Cardiac fibroblast (primary cell): ENCODE measurements at regions not wholly inside any gene's neighbourhood (a gene's known extent, or its start where the extent isn't known, plus 50 kb on each side); places are given as distances from the start of the nearest gene placed in this dataset.

ENCODE experiments used
- DNase-seq, 2 donors: peaks; one replicate each; pipeline versions ENCODE4 v3.0.0 to v3.0.0-alpha.2; 2010; ENCODE audit warnings: low read depth in 2 of 2
- H3K4me3 ChIP-seq, 2 donors: replicated peaks in 1 of 2; 1 replicate in 1 of 2; 2 replicates in 1 of 2; pipeline ENCODE4 v1.5.1; 2011; ENCODE audit warnings: low read depth in 2 of 2, low read length in 2 of 2, mild to moderate bottlenecking in 2 of 2, moderate library complexity in 1 of 2
- TF ChIP-seq, protein P1 (sequence below): IDR thresholded peaks from one replicate; pipeline ENCODE4 v1.5.1; 2011; ENCODE audit warnings: low read depth, mild to moderate bottlenecking, low read length, inconsistent platforms

DNA sequence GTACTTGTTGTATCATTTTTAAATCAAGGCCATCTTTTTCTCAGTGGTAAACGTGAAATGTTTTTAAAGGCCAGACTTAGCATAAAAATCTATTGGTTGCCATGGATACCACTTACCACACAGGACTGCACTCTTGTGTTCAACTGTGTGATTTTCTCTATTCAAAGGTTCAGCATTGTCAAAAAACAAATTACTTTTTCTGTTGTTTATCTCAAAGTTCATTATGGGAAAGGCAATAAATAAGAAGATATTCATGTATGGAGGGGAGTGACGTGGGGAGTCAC is 231.0 kb upstream of the GATB start:
- no peak overlapping the region for H3K4me3 ChIP-seq
- TF ChIP-seq, protein P1, sequence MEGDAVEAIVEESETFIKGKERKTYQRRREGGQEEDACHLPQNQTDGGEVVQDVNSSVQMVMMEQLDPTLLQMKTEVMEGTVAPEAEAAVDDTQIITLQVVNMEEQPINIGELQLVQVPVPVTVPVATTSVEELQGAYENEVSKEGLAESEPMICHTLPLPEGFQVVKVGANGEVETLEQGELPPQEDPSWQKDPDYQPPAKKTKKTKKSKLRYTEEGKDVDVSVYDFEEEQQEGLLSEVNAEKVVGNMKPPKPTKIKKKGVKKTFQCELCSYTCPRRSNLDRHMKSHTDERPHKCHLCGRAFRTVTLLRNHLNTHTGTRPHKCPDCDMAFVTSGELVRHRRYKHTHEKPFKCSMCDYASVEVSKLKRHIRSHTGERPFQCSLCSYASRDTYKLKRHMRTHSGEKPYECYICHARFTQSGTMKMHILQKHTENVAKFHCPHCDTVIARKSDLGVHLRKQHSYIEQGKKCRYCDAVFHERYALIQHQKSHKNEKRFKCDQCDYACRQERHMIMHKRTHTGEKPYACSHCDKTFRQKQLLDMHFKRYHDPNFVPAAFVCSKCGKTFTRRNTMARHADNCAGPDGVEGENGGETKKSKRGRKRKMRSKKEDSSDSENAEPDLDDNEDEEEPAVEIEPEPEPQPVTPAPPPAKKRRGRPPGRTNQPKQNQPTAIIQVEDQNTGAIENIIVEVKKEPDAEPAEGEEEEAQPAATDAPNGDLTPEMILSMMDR, result no peak
- no peak for DNase-seq

DNA sequence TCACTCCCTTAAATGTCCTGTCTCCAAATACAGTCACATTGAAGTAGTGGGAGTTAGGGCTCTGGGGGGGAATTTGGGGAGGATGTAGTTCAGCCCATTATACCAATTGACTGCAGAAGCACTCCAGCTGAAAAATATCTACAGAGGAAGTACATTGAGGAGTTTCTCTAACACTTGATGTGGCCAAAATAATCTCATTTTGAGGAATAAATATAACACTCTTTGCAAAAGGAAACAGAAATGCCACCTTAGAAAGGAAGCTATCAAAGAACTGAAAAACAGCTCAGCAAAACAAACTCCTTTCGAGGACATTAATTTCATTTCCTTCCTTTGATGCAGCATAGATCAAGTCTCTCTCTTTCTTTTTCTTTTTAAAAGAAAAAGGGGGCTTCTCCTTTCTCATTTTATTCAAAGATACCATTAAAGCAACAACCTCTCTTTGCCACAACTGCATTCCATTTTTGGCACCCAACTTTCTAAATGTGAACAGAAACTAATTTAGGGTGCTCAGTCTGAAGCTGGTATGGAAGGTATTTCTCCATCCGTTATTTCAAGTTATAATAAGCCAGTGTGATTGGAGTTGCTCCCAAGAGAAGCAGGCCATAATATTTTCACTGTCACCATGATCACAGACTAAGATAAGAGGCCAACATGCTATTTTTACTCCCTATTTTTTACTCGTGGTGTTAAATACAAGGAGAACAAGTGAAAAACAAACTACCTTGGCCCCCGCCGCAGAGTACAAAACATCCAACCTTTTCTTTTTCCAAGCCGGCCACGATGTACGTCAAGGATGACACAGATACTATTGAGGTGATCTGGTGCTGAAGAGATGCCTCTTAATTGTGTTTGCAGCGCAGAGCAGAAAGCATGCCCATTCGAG is 230.4 kb upstream of the GATB start:
- no peak overlapping the region for H3K4me3 ChIP-seq
- TF ChIP-seq, protein P1, result no peak
- no peak for DNase-seq

DNA sequence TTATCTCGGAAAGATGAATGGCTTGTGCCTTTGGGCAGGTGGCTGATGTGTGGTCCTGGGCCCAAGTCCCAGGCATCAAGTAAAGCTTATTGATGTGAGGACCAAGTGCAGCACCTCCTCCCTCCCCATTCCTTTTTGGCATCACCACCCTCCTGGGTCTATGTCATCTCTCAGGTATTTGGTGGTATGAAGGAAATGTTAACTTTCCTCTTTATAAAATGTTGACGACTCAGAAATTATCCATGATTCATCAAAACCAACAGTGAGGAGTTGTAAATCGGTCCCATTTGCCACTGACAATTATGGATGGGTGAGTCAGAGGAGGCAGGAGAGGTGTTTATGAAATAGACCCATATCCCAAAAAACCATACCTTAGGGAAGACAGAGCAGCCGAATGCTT is 229.4 kb upstream of the GATB start:
- H3K4me3 ChIP-seq, result no peak overlapping the region
- peak in 1 of 2 donors; percentile 7 for DNase-seq
- TF ChIP-seq, protein P1, result no peak

DNA sequence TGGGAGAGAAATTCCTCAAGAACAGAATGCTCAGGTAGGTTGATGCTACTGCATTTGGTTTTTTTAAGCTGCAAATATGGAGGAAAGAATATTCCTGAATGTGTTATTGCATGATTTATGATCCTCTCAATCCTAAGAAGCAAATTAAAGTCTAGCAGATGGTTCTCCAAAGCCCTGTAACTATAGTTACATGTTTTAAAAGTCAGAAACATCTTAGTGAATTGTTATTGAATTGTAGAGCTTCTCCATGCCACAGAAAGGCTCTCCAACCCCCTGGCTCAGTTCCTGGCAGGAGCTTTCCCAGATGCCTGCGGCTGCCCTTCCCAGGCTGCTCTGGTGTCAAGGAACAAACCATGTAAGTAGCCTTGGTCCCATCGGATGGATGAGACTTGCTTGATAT is 227.8 kb upstream of the GATB start:
- no peak overlapping the region for H3K4me3 ChIP-seq
- TF ChIP-seq, protein P1, result no peak
- no peak for DNase-seq

DNA sequence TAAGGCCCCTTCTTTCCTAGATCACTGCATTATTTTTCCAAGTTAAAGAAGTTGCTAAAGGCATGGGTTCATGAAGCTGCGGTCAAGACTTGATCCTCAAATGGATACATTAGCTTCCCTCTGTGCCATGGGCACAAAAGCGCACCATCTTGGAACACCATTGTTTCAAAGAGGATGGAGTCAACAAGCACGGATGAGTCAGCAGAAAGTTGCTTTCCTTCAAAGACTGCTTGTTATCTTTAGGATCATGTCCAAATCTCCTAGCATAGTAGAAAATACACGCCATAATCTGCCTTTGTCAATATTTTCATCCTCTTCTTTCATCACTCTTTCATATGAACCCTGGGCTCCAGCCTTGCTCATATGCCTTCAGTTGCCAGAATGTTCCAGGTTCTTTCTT is 226.8 kb upstream of the GATB start:
- TF ChIP-seq, protein P1, result no peak
- H3K4me3 ChIP-seq, result no peak overlapping the region
- DNase-seq, result no peak

DNA sequence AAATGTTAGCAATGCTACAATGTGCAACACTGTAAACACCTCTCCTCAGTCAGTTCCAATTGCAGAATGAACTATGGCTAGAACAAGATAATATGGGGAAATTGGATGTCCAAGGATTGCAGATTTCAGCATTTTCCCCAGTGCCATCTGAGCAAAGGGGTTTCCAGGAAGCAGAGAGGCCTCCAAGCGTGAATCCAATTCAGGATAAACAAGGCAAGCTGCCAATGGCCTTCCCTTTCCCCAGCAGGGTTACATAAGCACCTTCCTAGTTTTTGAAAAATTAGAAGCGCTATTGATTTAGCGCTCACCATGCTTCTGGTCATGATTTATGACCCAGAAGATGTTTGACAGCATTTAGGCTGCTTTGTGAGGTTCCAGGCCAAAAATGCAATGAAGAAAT is 223.0 kb upstream of the GATB start:
- DNase-seq, result no peak
- H3K4me3 ChIP-seq, result no peak overlapping the region
- TF ChIP-seq, protein P1, result no peak

DNA sequence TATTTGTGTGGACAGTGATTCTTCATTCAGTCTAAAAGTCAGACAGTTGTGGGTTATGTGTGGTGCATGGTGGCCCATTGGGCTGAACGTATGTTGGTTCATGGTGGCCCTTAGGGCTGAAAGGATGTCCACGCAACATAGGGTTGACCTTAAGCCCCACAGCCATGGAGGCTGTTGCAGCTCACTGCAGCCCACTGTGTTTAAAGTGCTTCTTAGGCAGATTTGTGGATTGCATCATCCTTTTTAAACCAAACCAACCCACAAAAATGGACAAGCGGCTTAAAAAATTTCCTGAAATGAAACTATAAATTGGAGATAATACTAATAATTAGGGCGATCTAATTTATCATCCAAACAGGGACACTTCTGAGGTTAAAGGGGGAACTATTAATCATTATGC is 219.0 kb upstream of the GATB start:
- no peak overlapping the region for H3K4me3 ChIP-seq
- TF ChIP-seq, protein P1, result no peak

More for the DNA sequence above, 219.0 kb upstream of the GATB start:
- no peak for DNase-seq
